Karpas-422 (cell line): ENCODE measurements at regions not wholly inside any gene's neighbourhood (a gene's known extent, or its start where the extent isn't known, plus 50 kb on each side); places are given as distances from the start of the nearest gene placed in this dataset.
A peak's percentile ranks its signal among the peaks of the same experiment; 100 is the strongest.

Experiments
- DNase-seq: peaks from one replicate; pipeline ENCODE4 v3.0.0-alpha.2; 2015
- H2AFZ ChIP-seq: fragments of 200-600 bp; sonication (generic); 2 replicates; pipeline ENCODE4 v1.6.1; 2014; ENCODE audit warnings: antibody characterized with exemption, low read length, mixed read lengths
- H3K27ac ChIP-seq: fragments of 200-600 bp; sonication (generic); 2 replicates; pipeline ENCODE4 v1.5.1; 2014; ENCODE audit warnings: mild to moderate bottlenecking, low read length, moderate library complexity
- H3K27me3 ChIP-seq: fragments of 200-600 bp; sonication (generic); 2 replicates; pipeline ENCODE4 v1.6.1; 2014; ENCODE audit warnings: low read length, mixed read lengths
- H3K36me3 ChIP-seq: fragments of 200-600 bp; sonication (generic); 2 replicates; pipeline ENCODE4 v1.6.1; 2014; ENCODE audit warnings: low read length, mixed read lengths; ENCODE audit not compliant: insufficient read depth
- H3K4me1 ChIP-seq: fragments of 200-600 bp; sonication (generic); 2 replicates; pipeline ENCODE4 v1.6.1; 2014; ENCODE audit warnings: mild to moderate bottlenecking, low read length, mixed read lengths
- H3K4me2 ChIP-seq: fragments of 200-600 bp; sonication (generic); 2 replicates; pipeline ENCODE4 v1.6.1; 2014; ENCODE audit warnings: low read length, low read depth, mild to moderate bottlenecking; ENCODE audit not compliant: poor library complexity, severe bottlenecking
- H3K4me3 ChIP-seq: fragments of 200-600 bp; sonication (generic); 2 replicates; pipeline ENCODE4 v1.5.1; 2014; ENCODE audit warnings: mild to moderate bottlenecking, antibody characterized with exemption, low read length, mixed read lengths
- H3K79me2 ChIP-seq: fragments of 200-600 bp; sonication (generic); 2 replicates; pipeline ENCODE4 v1.6.1; 2014; ENCODE audit warnings: mild to moderate bottlenecking, low read length, mixed read lengths
- H3K9ac ChIP-seq: fragments of 200-600 bp; sonication (generic); 2 replicates; pipeline ENCODE4 v1.6.0; 2014; ENCODE audit warnings: low read length
- H3K9me2 ChIP-seq: fragments of 200-600 bp; sonication (generic), shearing (Covaris generic); replicated peaks from 2 replicates; pipeline ENCODE4 v1.6.0; 2014; ENCODE audit warnings: mild to moderate bottlenecking, low read length, moderate library complexity; ENCODE audit not compliant: insufficient read depth
- H3K9me3 ChIP-seq: fragments of 300-700, 200-600 bp; sonication (generic); 2 replicates; pipeline ENCODE4 v1.6.1; 2014; ENCODE audit warnings: low read length, mixed read lengths
- H4K20me1 ChIP-seq: fragments of 200-600 bp; sonication (generic); 2 replicates; pipeline ENCODE4 v1.6.1; 2014; ENCODE audit warnings: mild to moderate bottlenecking, antibody characterized with exemption, low read length, low read depth; ENCODE audit not compliant: insufficient read depth

- H3K4me1 ChIP-seq, result no peaks in the 10 kb centered on the region
- H3K36me3 ChIP-seq, result no peaks in the 10 kb centered on the region
- H3K4me3 ChIP-seq, result no peak overlapping the region
- H2AFZ ChIP-seq, result no peak overlapping the region
- H4K20me1 ChIP-seq, result no peaks in the 10 kb centered on the region
- no peaks in the 10 kb centered on the region for H3K9me2 ChIP-seq
- no peak overlapping the region for H3K9ac ChIP-seq
- no peak for DNase-seq
- H3K79me2 ChIP-seq, result no peaks in the 10 kb centered on the region
- H3K4me2 ChIP-seq, result no peak overlapping the region
- no peaks in the 10 kb centered on the region for H3K27me3 ChIP-seq
- no peak overlapping the region for H3K27ac ChIP-seq
- peaks cover 3% of the 10 kb centered on the region for H3K9me3 ChIP-seq
Measured at GRCh38 chr15:23854203-23854911, 167.3 kb upstream of the NDN start.

GRCh38 chr15:23854912-23855659 lies 168.0 kb upstream of the NDN start:
- no peaks in the 10 kb centered on the region for H3K4me1 ChIP-seq
- H4K20me1 ChIP-seq, result no peaks in the 10 kb centered on the region
- H2AFZ ChIP-seq, result no peak overlapping the region
- no peaks in the 10 kb centered on the region for H3K9me2 ChIP-seq
- H3K79me2 ChIP-seq, result no peaks in the 10 kb centered on the region
- no peak overlapping the region for H3K27ac ChIP-seq
- H3K27me3 ChIP-seq, result no peaks in the 10 kb centered on the region
- no peak for DNase-seq
- H3K36me3 ChIP-seq, result no peaks in the 10 kb centered on the region
- H3K9ac ChIP-seq, result no peak overlapping the region
- H3K9me3 ChIP-seq, result peaks cover 2% of the 10 kb centered on the region; the same call in 1 of the 2 replicates
- H3K4me2 ChIP-seq, result no peak overlapping the region
- H3K4me3 ChIP-seq, result no peak overlapping the region

GRCh38 chr15:23855947-23856346 lies 168.8 kb upstream of the NDN start:
- Histone ChIP-seq H3K9me2 (no peaks in the 10 kb centered on the region), H3K27me3 (no peaks in the 10 kb centered on the region), H2AFZ (no peak overlapping the region), H3K9me3 (peaks cover 2% of the 10 kb centered on the region; the same call in 1 of the 2 replicates), H3K36me3 (no peaks in the 10 kb centered on the region), H3K27ac (no peak overlapping the region), H3K4me2 (no peak overlapping the region), H3K79me2 (no peaks in the 10 kb centered on the region), H3K9ac (no peak overlapping the region), H4K20me1 (no peaks in the 10 kb centered on the region), H3K4me1 (no peaks in the 10 kb centered on the region), H3K4me3 (no peak overlapping the region)
- no peak for DNase-seq

GRCh38 chr15:23857028-23857641 lies 170.0 kb upstream of the NDN start:
- no peaks in the 10 kb centered on the region for H3K9me2 ChIP-seq
- DNase-seq, result peak; percentile 82

GRCh38 chr15:23859008-23859407 lies 171.9 kb upstream of the NDN start:
- Histone ChIP-seq H3K27me3 (no peaks in the 10 kb centered on the region), H4K20me1 (no peaks in the 10 kb centered on the region), H3K79me2 (no peaks in the 10 kb centered on the region), H3K36me3 (no peaks in the 10 kb centered on the region), H3K9me2 (no peaks in the 10 kb centered on the region), H3K4me1 (no peaks in the 10 kb centered on the region), H3K4me3 (no peak overlapping the region), H3K9ac (no peak overlapping the region), H2AFZ (no peak overlapping the region), H3K9me3 (no peaks in the 10 kb centered on the region), H3K4me2 (no peak overlapping the region), H3K27ac (no peak overlapping the region)
- no peak for DNase-seq

More at GRCh38 chr15:23857028-23857641, 170.0 kb upstream of the NDN start:
- Histone ChIP-seq H3K4me3 (no peak overlapping the region), H4K20me1 (no peaks in the 10 kb centered on the region), H3K4me2 (no peak overlapping the region), H3K4me1 (no peaks in the 10 kb centered on the region), H3K27ac (no peak overlapping the region), H3K9me3 (no peaks in the 10 kb centered on the region; the same call in 1 of the 2 replicates), H3K9ac (no peak overlapping the region), H3K79me2 (no peaks in the 10 kb centered on the region), H2AFZ (no peak overlapping the region), H3K36me3 (no peaks in the 10 kb centered on the region), H3K27me3 (no peaks in the 10 kb centered on the region)

GRCh38 chr15:23860290-23861245 lies 173.5 kb upstream of the NDN start:
- Histone ChIP-seq H3K9me2 (no peaks in the 10 kb centered on the region), H3K27me3 (no peaks in the 10 kb centered on the region), H3K4me1 (no peaks in the 10 kb centered on the region), H3K4me2 (no peak overlapping the region), H3K36me3 (no peaks in the 10 kb centered on the region), H3K4me3 (no peak overlapping the region), H3K79me2 (no peaks in the 10 kb centered on the region), H3K9ac (no peak overlapping the region), H3K27ac (no peak overlapping the region), H3K9me3 (no peaks in the 10 kb centered on the region), H2AFZ (no peak overlapping the region), H4K20me1 (no peaks in the 10 kb centered on the region)
- DNase-seq, result no peak

GRCh38 chr15:23866832-23867231 lies 179.7 kb upstream of the NDN start:
- Histone ChIP-seq H3K4me1 (no peaks in the 10 kb centered on the region), H3K9me2 (no peaks in the 10 kb centered on the region), H3K79me2 (no peaks in the 10 kb centered on the region), H3K36me3 (no peaks in the 10 kb centered on the region), H2AFZ (no peak overlapping the region), H4K20me1 (no peaks in the 10 kb centered on the region), H3K27me3 (no peaks in the 10 kb centered on the region), H3K4me3 (no peak overlapping the region), H3K9ac (no peak overlapping the region), H3K9me3 (0 out of 2 replicates have a peak, but pooled peaks cover under 1% of the 10 kb centered on the region), H3K27ac (no peak overlapping the region), H3K4me2 (no peak overlapping the region)
- no peak for DNase-seq
